T-helper 17 cell (primary cell): ENCODE measurements at regions not wholly inside any gene's neighbourhood (a gene's known extent, or its start where the extent isn't known, plus 50 kb on each side); places are given as distances from the start of the nearest gene placed in this dataset.

ENCODE experiments used
- ATAC-seq: fragments of 150-1000 bp; cut with Tn5 transposase; 2 replicates; pipeline ENCODE4 v1.10.0; 2021; ENCODE audit warnings: mild to moderate bottlenecking, moderate library complexity
- DNase-seq, 3 donors: peaks; one replicate each; pipeline versions ENCODE4 v3.0.0 to v3.0.0-alpha.2; 2020 to 2021
- H3K9me3 ChIP-seq: one replicate; pipeline ENCODE4 v1.7.0; 2013; ENCODE audit warnings: low read length, mild to moderate bottlenecking; ENCODE audit not compliant: control insufficient read depth, poor library complexity, severe bottlenecking
- H3K27ac Mint-ChIP-seq: one replicate; pipeline ENCODE4 v1.8.0; 2022; ENCODE audit warnings: mild to moderate bottlenecking, moderate library complexity, mixed read lengths
- H3K27me3 Mint-ChIP-seq: one replicate; pipeline ENCODE4 v1.8.0; 2022; ENCODE audit warnings: mixed read lengths
- H3K36me3 Mint-ChIP-seq: one replicate; pipeline ENCODE4 v1.8.0; 2022; ENCODE audit warnings: low read depth, mixed read lengths
- H3K4me1 Mint-ChIP-seq: one replicate; pipeline ENCODE4 v1.8.0; 2022; ENCODE audit warnings: mild to moderate bottlenecking, mixed read lengths
- H3K4me3 Mint-ChIP-seq: one replicate; pipeline ENCODE4 v1.8.0; 2022; ENCODE audit warnings: mild to moderate bottlenecking, moderate library complexity, mixed read lengths

DNA sequence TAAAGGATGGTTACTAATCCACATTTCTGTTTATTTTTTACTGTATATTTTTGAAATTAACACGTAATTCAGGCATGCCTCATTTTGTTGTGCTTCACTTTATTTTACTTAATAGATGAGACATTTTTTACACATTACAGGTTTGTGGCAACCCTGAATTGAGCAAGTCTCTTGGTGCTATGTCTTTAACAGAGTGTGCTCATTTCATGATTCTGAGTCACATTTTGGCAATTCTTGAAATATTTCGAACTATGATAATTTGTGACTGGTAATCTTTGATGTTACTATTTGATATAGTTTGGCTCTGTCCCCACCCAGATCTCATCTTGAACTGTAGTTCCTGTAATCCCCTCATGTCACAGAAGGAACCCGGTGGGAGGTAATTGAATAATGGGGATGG, 1120.5 kb upstream of the FLRT2 start:
- no peaks in the 10 kb centered on the region for H3K9me3 ChIP-seq
- Mint-ChIP-seq H3K4me1 (no peaks in the 10 kb centered on the region), H3K27me3 (no peaks in the 10 kb centered on the region), H3K4me3 (no peak overlapping the region), H3K27ac (no peak overlapping the region), H3K36me3 (no peaks in the 10 kb centered on the region)
- ATAC-seq (no peak), DNase-seq (no peak)

DNA sequence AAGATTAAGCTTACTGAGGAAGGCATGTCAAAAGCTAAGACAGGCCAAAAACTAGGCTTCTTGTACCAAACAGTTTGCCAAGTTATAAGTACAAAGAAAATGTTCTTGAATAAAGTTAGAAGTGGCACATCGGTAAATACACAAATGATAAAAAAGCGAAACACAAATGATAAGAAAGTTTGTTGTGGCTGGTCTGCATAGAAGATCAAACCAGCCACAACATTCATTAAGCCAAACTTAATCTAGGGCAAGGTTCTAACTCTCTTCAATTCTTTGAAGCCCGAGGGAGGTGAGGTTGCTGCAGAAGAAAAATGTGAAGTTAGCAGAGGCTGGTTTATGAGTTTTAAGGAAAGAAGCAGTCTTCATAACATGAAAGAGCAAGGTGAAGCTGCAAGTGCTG, 1119.6 kb upstream of the FLRT2 start:
- no peak for ATAC-seq
- Mint-ChIP-seq H3K4me3 (no peak overlapping the region), H3K36me3 (no peaks in the 10 kb centered on the region), H3K27ac (no peak overlapping the region), H3K4me1 (no peaks in the 10 kb centered on the region), H3K27me3 (no peaks in the 10 kb centered on the region)
- no peak for DNase-seq
- H3K9me3 ChIP-seq, result no peaks in the 10 kb centered on the region

DNA sequence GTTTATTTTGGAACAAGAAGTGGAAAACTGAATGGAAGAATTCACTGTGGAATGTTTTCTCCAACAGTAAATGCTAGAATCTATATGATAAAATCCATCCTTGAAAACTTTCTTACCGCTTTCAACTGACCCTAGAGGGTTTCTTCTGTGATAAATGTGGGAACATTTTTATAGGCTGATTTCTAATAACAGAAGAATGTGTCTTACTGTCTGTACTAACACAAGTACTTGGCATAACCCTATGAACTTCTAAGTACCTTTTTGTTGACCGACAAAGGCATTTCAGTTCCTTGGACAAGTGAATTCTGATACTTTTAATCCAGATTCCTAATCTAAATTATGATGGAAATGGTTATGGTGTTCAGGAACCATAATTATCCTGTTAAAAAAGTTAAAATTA, 1109.7 kb upstream of the FLRT2 start:
- Mint-ChIP-seq H3K27ac (no peak overlapping the region), H3K4me3 (no peak overlapping the region), H3K4me1 (no peaks in the 10 kb centered on the region)

DNA sequence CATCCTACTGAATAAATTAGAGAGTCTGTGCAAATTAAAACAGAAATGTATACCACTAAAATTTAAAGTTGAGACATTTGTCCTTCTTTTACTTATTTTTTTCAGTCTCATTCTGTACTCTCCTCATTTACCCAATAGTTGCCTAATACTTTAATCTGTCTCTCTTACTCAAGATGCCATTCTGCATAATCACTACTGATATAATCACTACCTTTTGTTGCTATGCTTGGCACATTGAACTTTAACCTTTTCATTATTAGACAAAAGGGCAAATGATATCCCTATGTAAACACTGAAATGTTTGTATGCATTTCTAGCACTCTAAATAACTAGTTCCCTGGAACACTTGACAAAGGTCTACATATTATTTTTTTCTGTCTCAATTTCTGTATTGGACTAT, 1108.3 kb upstream of the FLRT2 start:
- DNase-seq (no peak), ATAC-seq (no peak)
- Mint-ChIP-seq H3K4me3 (no peak overlapping the region), H3K27me3 (no peaks in the 10 kb centered on the region), H3K4me1 (no peaks in the 10 kb centered on the region), H3K27ac (no peak overlapping the region), H3K36me3 (no peaks in the 10 kb centered on the region)
- no peaks in the 10 kb centered on the region for H3K9me3 ChIP-seq

More for the DNA sequence above, 1109.7 kb upstream of the FLRT2 start:
- DNase-seq (no peak), ATAC-seq (no peak)
- H3K36me3 Mint-ChIP-seq, result no peaks in the 10 kb centered on the region
- no peaks in the 10 kb centered on the region for H3K27me3 Mint-ChIP-seq
- H3K9me3 ChIP-seq, result no peaks in the 10 kb centered on the region

DNA sequence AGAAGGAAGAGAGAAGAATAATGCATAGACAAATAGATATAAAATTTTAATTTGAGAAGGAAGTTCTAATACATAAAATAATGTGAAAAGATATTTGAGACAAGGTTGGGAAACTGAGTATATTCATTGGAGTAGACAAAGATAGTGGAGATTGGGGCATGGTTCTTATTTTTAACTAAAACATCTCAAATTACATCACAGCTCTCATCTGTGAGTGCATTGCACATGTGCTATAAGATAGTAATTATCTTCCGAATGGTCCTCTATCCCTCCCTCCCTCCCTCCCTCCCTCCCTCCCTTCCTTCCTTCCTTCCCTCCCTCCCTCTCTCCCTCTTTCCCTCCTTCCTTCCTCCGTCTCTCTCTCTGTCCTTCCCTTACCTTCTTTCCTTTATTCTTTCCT, 1104.0 kb upstream of the FLRT2 start:
- H3K36me3 Mint-ChIP-seq, result no peaks in the 10 kb centered on the region
- H3K27me3 Mint-ChIP-seq, result no peaks in the 10 kb centered on the region
- ATAC-seq (no peak), DNase-seq (no peak)
- H3K4me1 Mint-ChIP-seq, result no peaks in the 10 kb centered on the region
- no peak overlapping the region for H3K4me3 Mint-ChIP-seq
- no peak overlapping the region for H3K27ac Mint-ChIP-seq
- no peaks in the 10 kb centered on the region for H3K9me3 ChIP-seq

DNA sequence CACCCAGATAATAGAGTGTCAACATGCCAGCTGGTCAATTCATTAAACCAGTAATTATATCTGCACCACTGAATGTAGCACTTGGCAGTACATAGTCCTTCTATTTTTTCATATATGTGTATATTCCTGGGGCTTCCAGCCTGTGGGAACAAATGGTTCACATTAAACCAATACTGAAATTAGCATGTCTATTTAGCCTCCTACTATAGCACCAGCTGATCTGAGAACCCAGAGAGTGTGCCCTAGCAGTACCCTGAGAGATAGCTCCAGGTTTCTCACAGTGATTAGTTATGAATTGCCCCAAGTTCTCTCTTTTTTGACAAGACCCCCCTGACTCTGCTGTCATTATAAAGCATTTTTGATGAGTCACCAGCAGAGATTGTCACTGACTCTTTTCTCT, 1097.3 kb upstream of the FLRT2 start:
- H3K4me3 Mint-ChIP-seq, result no peak overlapping the region
- no peak for DNase-seq
- H3K27me3 Mint-ChIP-seq, result no peaks in the 10 kb centered on the region
- no peak for ATAC-seq
- H3K36me3 Mint-ChIP-seq, result no peaks in the 10 kb centered on the region
- no peaks in the 10 kb centered on the region for H3K4me1 Mint-ChIP-seq
- H3K27ac Mint-ChIP-seq, result no peak overlapping the region
- H3K9me3 ChIP-seq, result no peaks in the 10 kb centered on the region

DNA sequence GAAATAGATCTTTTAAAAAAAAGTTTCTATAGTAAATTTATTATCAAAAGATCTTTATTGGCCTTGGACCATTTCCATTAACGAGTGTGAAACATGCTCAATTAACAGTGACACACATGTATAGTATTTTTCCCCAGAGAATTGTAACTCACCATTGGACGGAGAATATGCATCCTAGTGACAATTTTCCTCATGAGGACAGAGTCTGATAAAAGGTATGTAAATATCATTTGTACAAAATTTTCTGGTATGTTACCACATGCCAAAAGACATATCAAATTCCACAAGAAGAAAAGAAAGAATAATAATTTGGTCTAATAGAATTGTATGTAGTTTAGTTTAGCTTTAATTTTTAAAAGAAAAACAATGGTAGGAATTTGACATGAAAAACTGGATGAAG, 1096.0 kb upstream of the FLRT2 start:
- ATAC-seq (no peak), DNase-seq (no peak)
- peaks cover 2% of the 10 kb centered on the region for H3K9me3 ChIP-seq
- Mint-ChIP-seq H3K36me3 (no peaks in the 10 kb centered on the region), H3K4me3 (no peak overlapping the region), H3K27ac (no peak overlapping the region), H3K27me3 (no peaks in the 10 kb centered on the region), H3K4me1 (no peaks in the 10 kb centered on the region)

DNA sequence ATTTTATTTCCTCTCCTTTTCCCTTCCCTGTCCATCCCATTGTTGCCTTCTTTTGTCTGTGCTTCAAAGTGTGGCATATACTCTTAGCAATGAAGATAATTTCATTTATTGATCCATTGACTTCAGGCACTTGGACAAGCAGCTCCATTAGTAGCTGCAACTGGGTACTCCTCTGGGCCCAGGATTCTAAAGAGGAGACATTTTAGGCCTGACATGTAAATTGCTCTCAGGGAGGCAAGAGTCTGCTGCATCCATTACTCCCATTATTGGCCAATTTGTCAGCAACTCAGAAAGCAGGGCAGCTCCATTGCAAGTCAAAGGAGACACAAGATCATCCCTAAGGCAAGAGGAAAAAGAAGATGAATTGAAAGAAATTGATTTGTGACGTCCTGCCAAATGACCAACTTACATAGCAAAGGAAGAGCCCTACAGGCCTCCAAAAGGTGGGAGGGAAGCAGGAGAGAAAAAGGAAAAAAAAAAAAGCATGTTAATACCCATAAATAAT, 1094.1 kb upstream of the FLRT2 start:
- Mint-ChIP-seq H3K27me3 (no peaks in the 10 kb centered on the region), H3K36me3 (no peaks in the 10 kb centered on the region), H3K4me1 (no peaks in the 10 kb centered on the region), H3K27ac (no peak overlapping the region), H3K4me3 (no peak overlapping the region)
- ATAC-seq (no peak), DNase-seq (no peak)
- H3K9me3 ChIP-seq, result peaks cover 2% of the 10 kb centered on the region

DNA sequence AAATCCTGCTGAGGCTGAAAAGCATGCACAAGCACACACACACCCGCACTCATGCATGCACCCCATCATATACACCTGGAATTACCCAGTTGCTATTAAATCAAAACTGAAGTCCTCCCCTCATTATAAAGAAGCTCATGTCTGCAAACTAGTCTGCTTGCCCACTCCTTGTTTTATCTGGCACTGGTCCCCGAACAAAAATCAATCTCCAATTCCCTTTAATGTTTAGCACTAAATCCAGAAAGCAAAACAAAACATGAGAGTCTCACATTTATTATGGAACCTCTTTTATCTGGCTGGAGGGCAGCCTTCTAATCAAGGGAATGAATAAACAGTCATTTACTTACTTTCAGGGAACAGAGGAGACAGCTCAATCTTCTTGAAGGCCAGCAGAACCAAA, 1093.4 kb upstream of the FLRT2 start:
- ATAC-seq, result no peak
- DNase-seq, result no peak
- Mint-ChIP-seq H3K4me1 (no peaks in the 10 kb centered on the region), H3K27ac (no peak overlapping the region), H3K4me3 (no peak overlapping the region), H3K27me3 (no peaks in the 10 kb centered on the region), H3K36me3 (no peaks in the 10 kb centered on the region)
- peaks cover 2% of the 10 kb centered on the region for H3K9me3 ChIP-seq

DNA sequence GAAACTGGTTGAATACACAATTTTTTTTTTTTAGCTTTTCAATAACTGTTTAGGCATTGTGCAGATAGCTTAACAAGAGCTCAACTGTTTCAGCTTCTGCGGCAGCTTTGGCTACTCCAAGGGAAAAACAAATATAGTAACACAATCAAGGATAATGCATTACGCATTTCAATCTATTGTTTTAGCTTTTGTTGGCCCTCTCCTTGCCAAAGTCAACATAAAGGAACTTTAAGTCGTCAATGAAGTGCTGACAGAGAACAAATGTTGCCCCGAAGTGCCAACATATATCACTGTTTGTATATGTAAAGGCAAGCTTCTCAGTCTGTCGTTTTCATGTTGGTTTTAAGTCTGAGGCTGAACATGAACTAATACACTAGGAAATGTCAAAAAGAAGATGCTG, 1087.4 kb upstream of the FLRT2 start:
- no peak for ATAC-seq
- peaks cover 2% of the 10 kb centered on the region for H3K9me3 ChIP-seq
- H3K4me3 Mint-ChIP-seq, result no peak overlapping the region
- no peak for DNase-seq
- no peak overlapping the region for H3K27ac Mint-ChIP-seq
- H3K4me1 Mint-ChIP-seq, result no peaks in the 10 kb centered on the region
- no peaks in the 10 kb centered on the region for H3K36me3 Mint-ChIP-seq
- no peaks in the 10 kb centered on the region for H3K27me3 Mint-ChIP-seq

DNA sequence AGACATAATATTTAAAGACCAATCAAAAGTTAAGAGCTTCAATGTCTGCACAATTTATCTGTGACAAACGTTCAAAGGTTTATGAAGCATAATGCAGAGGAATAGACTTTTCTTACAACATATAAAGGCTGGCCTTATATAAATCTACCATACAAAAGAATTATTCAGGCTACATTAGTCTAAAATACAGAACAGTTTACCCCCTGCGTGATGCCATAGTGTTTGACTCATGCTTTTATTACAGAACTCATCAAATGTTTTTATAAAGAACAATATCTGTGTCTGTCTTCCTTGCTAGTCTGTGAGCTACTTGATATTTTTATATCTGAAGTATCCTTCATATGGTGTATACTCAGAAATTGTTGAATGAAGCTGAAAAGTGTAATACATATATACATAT, 1084.5 kb upstream of the FLRT2 start:
- no peak overlapping the region for H3K4me3 Mint-ChIP-seq
- no peak overlapping the region for H3K27ac Mint-ChIP-seq
- no peaks in the 10 kb centered on the region for H3K27me3 Mint-ChIP-seq
- H3K4me1 Mint-ChIP-seq, result no peaks in the 10 kb centered on the region
- ATAC-seq (no peak), DNase-seq (no peak)
- no peaks in the 10 kb centered on the region for H3K9me3 ChIP-seq
- H3K36me3 Mint-ChIP-seq, result no peaks in the 10 kb centered on the region

DNA sequence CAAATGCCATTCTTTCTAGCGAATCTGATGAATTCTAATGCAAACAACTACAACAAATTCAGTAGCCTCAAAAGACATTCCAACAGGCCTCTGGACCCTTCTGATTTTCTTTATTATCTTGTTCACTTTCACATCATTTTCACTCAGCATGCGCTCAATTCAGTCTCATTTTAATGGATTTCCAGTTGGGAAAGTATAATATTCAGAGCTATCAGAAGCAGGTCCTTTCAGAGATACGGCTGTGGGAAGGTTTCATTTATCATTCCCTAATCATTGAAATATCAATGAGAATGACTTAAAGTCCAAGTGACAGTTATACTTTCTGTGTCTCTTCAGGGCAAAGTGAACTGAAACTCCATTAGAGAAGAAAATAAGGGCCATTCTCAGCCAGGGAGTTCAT, 1083.7 kb upstream of the FLRT2 start:
- ATAC-seq (no peak), DNase-seq (no peak)
- Mint-ChIP-seq H3K36me3 (no peaks in the 10 kb centered on the region), H3K27ac (no peak overlapping the region), H3K4me3 (no peak overlapping the region), H3K27me3 (no peaks in the 10 kb centered on the region), H3K4me1 (no peaks in the 10 kb centered on the region)
- no peaks in the 10 kb centered on the region for H3K9me3 ChIP-seq

DNA sequence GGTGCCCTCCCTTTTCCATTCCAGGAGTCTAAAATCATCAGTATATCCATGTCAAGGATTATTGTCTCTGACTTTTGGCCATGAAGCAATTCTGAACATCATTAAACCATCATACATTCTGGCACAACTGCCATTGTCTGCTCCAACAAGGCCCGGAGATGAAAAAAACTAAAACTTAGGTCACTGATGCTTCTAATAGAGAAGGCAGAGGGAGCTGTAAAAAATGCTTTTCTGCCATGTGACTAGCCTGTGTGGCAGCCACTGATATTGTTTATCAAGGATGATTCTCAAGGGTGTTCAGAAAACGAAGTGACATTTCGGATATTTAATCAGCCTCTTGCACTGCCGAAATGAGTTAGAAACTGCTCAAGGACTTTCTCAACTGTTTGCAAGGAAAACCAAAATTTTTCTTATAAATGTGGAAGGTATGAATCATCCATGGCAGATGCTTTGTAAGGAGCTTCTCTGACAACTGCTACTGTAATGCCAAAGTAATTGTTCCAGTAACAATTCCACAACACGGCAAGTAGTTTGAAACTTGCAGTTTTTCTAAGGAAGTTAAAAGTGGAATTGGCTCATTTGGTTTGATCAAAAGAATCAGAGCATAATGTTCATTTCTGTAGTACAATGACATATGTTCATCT, 1076.5 kb upstream of the FLRT2 start:
- H3K27ac Mint-ChIP-seq, result no peak overlapping the region
- DNase-seq (no peak), ATAC-seq (no peak)
- H3K9me3 ChIP-seq, result no peaks in the 10 kb centered on the region
- no peaks in the 10 kb centered on the region for H3K27me3 Mint-ChIP-seq
- H3K4me1 Mint-ChIP-seq, result no peaks in the 10 kb centered on the region
- no peak overlapping the region for H3K4me3 Mint-ChIP-seq
- H3K36me3 Mint-ChIP-seq, result no peaks in the 10 kb centered on the region

DNA sequence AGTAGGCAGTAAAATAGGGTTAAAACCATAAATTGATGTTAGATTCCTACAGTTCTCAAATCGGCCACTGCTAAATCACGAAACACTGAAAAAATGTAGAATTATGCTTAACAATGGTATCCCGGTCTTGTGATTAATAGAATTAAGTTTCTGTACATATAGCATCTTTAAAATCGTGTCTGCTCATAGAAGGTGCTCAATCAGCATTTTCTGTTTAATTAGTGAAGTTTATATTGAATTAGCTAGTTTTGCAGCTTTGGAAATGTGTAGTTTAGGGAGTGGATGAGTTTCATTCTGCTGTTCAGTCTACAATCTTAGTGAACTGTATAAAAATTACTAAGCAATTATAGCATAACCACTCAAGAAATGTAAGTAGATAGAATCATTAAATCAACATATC, 1075.8 kb upstream of the FLRT2 start:
- Mint-ChIP-seq H3K27me3 (no peaks in the 10 kb centered on the region), H3K36me3 (no peaks in the 10 kb centered on the region), H3K27ac (no peak overlapping the region), H3K4me1 (no peaks in the 10 kb centered on the region), H3K4me3 (no peak overlapping the region)
- H3K9me3 ChIP-seq, result no peaks in the 10 kb centered on the region
- DNase-seq (no peak), ATAC-seq (no peak)
